ENCODE measurements at regions not wholly inside any gene's neighbourhood (a gene's known extent, or its start where the extent isn't known, plus 50 kb on each side); places are given as distances from the start of the nearest gene placed in this dataset.

GRCh38 chr5:166961028-166961427 is 1330.4 kb upstream of the WWC1 start:
- BruUV-seq (replicated peaks), result no TSS peak

DNA sequence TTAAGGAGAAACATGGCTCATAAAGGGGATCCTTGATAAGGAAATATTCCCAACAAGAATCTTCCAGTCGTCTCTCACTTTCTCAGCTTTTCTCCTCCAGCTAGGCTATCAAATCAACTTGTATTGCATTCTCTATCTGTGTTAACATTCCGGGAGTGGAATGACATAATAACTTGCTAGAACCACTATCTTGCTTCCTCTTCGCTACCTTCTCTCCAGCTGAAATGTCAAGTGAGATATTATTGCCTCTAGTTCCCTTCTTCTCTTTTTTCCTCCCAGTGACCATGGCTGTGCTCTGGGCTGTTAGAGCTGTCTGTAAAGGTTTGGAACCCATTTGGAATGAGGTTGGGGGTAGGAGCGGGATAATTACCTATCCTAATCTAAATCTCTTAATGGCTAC is 1329.5 kb upstream of the WWC1 start:
- Mint-ChIP-seq H3K27me3 (ENCODE audit: insufficient read depth, unreplicated experiment) (no peaks in the 10 kb centered on the region), H3K36me3 (ENCODE audit: insufficient read depth, unreplicated experiment) (peaks cover 8% of the 10 kb centered on the region), H3K4me3 (ENCODE audit: unreplicated experiment) (no peak overlapping the region), H3K27ac (ENCODE audit: low read depth, unreplicated experiment) (no peak overlapping the region), H3K4me1 (ENCODE audit: insufficient read depth, unreplicated experiment) (no peaks in the 10 kb centered on the region), H3K9me3 (ENCODE audit: unreplicated experiment) (no peaks in the 10 kb centered on the region)
- no TSS peak for BruUV-seq (replicated peaks)
- intact Hi-C loops (cut with micrococcal nuclease), result loop anchor here (1.0 to 10.0 kb wide), 3 partner anchors 253 to 603 kb away; no protein-coding TSS in a partner anchor
- CTCF ChIA-PET, result interaction anchor here (0.6 to 2.3 kb wide), 10 partner anchors 38 to 1258 kb away, joined by 3 to 18 read pairs (median 3); no protein-coding TSS in a partner anchor
- DNase-seq (ENCODE audit: unreplicated experiment), result no peak
- TF ChIP-seq, protein P1, sequence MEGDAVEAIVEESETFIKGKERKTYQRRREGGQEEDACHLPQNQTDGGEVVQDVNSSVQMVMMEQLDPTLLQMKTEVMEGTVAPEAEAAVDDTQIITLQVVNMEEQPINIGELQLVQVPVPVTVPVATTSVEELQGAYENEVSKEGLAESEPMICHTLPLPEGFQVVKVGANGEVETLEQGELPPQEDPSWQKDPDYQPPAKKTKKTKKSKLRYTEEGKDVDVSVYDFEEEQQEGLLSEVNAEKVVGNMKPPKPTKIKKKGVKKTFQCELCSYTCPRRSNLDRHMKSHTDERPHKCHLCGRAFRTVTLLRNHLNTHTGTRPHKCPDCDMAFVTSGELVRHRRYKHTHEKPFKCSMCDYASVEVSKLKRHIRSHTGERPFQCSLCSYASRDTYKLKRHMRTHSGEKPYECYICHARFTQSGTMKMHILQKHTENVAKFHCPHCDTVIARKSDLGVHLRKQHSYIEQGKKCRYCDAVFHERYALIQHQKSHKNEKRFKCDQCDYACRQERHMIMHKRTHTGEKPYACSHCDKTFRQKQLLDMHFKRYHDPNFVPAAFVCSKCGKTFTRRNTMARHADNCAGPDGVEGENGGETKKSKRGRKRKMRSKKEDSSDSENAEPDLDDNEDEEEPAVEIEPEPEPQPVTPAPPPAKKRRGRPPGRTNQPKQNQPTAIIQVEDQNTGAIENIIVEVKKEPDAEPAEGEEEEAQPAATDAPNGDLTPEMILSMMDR (IDR thresholded peaks at IDR 0.05; ENCODE audit: unreplicated experiment), result no peak
- POLR2A ChIA-PET, result interaction anchor here (0.6 kb wide), 1 partner anchor 1140 kb away, joined by 3 read pairs; no protein-coding TSS in a partner anchor

More at GRCh38 chr5:166961028-166961427, 1330.4 kb upstream of the WWC1 start:
- Mint-ChIP-seq H3K4me1 (ENCODE audit: insufficient read depth, unreplicated experiment) (no peaks in the 10 kb centered on the region), H3K27ac (ENCODE audit: low read depth, unreplicated experiment) (no peak overlapping the region), H3K27me3 (ENCODE audit: insufficient read depth, unreplicated experiment) (no peaks in the 10 kb centered on the region), H3K4me3 (ENCODE audit: unreplicated experiment) (no peak overlapping the region), H3K9me3 (ENCODE audit: unreplicated experiment) (no peaks in the 10 kb centered on the region), H3K36me3 (ENCODE audit: insufficient read depth, unreplicated experiment) (peaks cover 8% of the 10 kb centered on the region)
- peak; percentile 42 for DNase-seq (ENCODE audit: unreplicated experiment)
- ChIA-PET CTCF (interaction anchor here (0.6 to 2.3 kb wide), 6 partner anchors 604 to 1259 kb away, joined by 3 to 18 read pairs (median 4); no protein-coding TSS in a partner anchor), POLR2A (no interaction called here)
- TF ChIP-seq, protein P1 (IDR thresholded peaks at IDR 0.05; ENCODE audit: unreplicated experiment), result peak; percentile 39
- intact Hi-C loops (cut with micrococcal nuclease), result loop anchor here (1.0 to 10.0 kb wide), 3 partner anchors 254 to 604 kb away; no protein-coding TSS in a partner anchor

DNA sequence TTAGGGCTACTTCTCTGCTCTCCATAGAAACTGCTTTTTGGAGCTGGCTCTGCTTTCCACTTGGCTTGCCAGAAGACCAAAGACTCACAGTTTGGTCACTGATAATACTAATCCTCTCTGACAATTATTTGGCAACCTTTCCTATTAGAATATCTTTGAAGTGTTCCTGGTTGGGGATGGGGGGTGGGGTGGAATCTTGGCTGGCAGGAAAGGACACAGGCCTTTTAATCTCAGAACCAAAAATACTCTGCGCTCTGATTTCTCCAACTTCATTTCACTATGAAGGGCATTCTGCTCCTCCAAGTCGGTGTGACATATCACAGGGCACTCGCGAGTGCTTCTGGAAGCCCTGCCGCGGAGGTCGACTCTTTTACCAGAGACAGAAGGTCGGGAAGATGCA is 1329.0 kb upstream of the WWC1 start:
- TF ChIP-seq, protein P1 (IDR thresholded peaks at IDR 0.05; ENCODE audit: unreplicated experiment), result no peak
- H3K27ac Mint-ChIP-seq (ENCODE audit: low read depth, unreplicated experiment), result no peak overlapping the region
- H3K4me3 Mint-ChIP-seq (ENCODE audit: unreplicated experiment), result no peak overlapping the region
- intact Hi-C loops (cut with micrococcal nuclease), result loop anchor here (10.0 kb wide), 1 partner anchor 252 kb away; no protein-coding TSS in a partner anchor
- peaks cover 8% of the 10 kb centered on the region for H3K36me3 Mint-ChIP-seq (ENCODE audit: insufficient read depth, unreplicated experiment)
- CTCF ChIA-PET, result interaction anchor here (0.5 to 2.4 kb wide), 10 partner anchors 38 to 851 kb away, joined by 3 to 18 read pairs (median 3); no protein-coding TSS in a partner anchor
- POLR2A ChIA-PET, result no interaction called here
- no peaks in the 10 kb centered on the region for H3K4me1 Mint-ChIP-seq (ENCODE audit: insufficient read depth, unreplicated experiment)
- no peak for DNase-seq (ENCODE audit: unreplicated experiment)
- no peaks in the 10 kb centered on the region for H3K27me3 Mint-ChIP-seq (ENCODE audit: insufficient read depth, unreplicated experiment)
- no TSS peak for BruUV-seq (replicated peaks)
- no peaks in the 10 kb centered on the region for H3K9me3 Mint-ChIP-seq (ENCODE audit: unreplicated experiment)

DNA sequence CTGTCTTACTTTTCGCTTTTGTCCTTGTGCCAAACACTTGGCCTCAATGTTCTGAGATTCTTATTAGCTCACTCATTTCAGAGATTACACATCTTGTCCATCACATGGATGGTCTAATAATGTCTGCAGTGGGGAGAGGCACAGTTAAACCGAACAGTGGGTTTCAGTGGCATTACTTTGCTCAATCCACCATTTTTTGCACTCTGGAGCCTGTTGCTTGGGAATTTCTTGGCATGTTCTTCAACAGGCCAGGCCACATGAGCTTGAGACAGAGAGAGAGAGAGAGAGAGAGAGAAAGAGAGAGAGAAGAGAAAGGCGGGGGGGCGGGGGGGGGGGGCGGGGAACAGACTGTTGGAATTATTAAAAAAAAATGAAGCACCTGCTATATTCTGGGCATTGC is 1327.8 kb upstream of the WWC1 start:
- no peaks in the 10 kb centered on the region for H3K9me3 Mint-ChIP-seq (ENCODE audit: unreplicated experiment)

More for the DNA sequence above, 1327.8 kb upstream of the WWC1 start:
- Mint-ChIP-seq H3K4me1 (ENCODE audit: insufficient read depth, unreplicated experiment) (no peaks in the 10 kb centered on the region), H3K36me3 (ENCODE audit: insufficient read depth, unreplicated experiment) (peaks cover 8% of the 10 kb centered on the region), H3K27me3 (ENCODE audit: insufficient read depth, unreplicated experiment) (no peaks in the 10 kb centered on the region), H3K27ac (ENCODE audit: low read depth, unreplicated experiment) (no peak overlapping the region), H3K4me3 (ENCODE audit: unreplicated experiment) (no peak overlapping the region)
- no peak for DNase-seq (ENCODE audit: unreplicated experiment)
- intact Hi-C loops (cut with micrococcal nuclease), result loop anchor here (10.0 kb wide), 1 partner anchor 251 kb away; no protein-coding TSS in a partner anchor
- no TSS peak for BruUV-seq (replicated peaks)
- ChIA-PET CTCF (interaction anchor here (0.6 to 2.4 kb wide), 9 partner anchors 9 to 604 kb away, joined by 3 to 13 read pairs (median 3); no protein-coding TSS in a partner anchor), POLR2A (no interaction called here)
- TF ChIP-seq, protein P1 (IDR thresholded peaks at IDR 0.05; ENCODE audit: unreplicated experiment), result no peak

All from MCF 10A (cell line).